NCI-H226 (cell line): ENCODE measurements at regions not wholly inside any gene's neighbourhood (a gene's known extent, or its start where the extent isn't known, plus 50 kb on each side); places are given as distances from the start of the nearest gene placed in this dataset.
"Not testable (repeated sequence)": the region's sequence is repeated elsewhere in the genome, so short reads cannot be mapped to it uniquely, and the experiment has no call there.

Experiments
- DNase-seq: peaks from one replicate; pipeline ENCODE4 v3.0.0-alpha.2; 2015

DNA sequence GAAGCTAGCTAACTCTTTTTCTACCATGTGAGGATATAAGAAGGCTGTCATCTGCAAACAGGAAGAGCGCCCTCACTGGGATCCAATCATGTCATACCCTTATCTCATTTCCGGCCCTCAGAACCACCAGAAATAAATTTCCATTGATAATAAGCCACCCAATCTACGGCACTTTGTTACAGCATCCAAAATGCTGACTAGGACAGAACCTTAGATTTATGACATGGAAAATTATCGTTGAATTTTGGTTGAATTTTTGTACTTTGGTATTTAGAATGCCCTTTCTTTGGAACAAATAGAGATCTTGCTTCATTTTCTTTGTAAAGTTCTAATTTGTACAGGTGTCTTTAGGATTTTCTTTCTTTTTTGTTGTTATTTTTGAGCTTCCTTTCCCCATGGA is 53.3 kb upstream of the CYLC2 start:
- no peak for DNase-seq

DNA sequence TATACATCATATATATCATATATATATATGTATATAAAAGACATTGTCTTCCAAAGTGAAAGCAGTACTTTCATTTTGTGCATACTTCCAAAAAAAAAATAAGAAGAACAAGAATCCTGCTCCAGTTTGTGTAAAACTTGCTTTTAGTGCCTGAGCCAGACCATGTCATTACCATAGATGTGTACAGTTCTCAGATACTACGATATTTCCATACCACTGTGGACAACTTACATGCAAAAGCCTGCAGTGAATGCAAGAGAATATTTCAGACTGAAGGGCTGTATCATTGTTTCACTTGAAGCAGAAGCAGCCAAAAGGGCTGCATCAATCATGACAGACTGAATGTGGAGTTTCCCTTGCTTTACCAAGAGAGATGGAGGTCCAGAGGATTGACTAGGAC is 72.6 kb upstream of the CYLC2 start:
- no peak for DNase-seq

DNA sequence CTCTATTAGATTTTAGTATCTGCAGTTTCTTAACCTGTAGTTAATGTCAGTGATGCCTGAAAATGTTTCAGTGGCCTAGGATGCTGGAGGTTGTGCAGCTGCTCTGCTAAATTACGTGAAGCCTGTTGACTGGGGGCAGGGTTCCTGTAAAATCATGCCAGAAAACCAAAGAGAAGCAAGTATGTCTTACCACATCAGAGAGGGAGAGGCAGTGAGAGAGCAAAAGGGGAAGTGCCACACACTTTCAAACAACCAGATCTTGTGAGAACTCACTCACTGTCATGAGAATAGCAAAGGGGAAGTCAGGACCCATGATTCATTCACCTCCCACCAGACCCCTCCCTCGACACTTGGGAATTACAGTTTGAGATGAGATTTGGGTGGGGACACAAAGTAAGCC is 83.9 kb upstream of the CYLC2 start:
- DNase-seq: no peak

DNA sequence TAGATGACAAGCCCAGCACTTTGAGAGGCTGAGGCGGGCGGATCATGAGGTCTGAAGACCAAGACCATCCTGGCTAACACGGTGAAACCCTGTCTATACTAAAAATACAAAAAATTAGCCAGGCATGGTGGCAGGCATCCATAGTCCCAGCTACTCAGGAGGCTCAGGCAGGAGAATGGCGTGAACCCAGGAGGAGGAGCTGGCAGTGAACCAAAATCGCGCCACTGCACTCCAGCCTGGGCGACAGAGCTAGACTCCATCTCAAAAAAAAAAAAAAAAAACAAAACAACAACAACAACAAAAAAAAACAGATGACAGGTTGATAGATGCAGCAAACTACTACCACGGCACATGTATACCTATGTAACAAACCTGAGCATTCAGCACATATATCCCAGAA is 89.3 kb upstream of the CYLC2 start:
- not testable (repeated sequence) for DNase-seq

DNA sequence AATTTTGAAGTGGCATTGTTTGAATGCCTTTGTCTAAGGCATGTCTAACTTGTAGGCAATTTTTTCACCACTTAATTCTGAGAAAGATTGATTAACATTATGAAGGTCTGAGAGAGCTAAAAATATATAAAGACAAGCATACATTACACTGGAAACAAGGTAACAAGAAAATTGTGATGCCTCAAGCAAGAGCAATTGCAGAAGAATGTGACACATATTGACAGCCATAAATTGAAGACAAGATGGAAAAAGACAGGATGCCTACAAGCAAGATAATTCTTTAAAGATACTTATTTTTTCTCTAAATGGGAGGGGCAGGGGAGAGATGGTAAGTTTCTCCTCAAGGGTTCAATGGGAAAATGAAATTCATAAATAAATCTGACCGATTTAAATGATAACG is 103.1 kb upstream of the CYLC2 start:
- DNase-seq: no peak

DNA sequence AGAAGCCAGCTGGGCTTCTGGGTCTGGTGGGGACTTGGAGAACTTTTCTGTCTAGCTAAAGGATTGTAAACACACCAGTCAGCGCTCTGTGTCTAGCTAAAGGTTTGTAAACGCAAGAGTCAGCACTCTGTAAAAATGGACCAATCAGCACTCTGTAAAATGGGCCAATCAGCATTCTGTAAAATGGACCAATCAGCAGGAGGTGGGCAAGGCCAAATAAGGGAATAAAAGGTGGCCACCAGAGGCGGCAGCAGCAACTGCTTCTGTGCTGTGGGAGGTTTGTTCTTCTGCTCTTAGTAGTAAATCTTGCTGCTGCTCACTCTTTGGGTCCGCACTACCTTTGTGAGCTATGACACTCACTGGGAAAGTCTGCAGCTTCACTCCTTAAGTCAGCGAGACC is 106.4 kb upstream of the CYLC2 start:
- DNase-seq: not testable (repeated sequence)

DNA sequence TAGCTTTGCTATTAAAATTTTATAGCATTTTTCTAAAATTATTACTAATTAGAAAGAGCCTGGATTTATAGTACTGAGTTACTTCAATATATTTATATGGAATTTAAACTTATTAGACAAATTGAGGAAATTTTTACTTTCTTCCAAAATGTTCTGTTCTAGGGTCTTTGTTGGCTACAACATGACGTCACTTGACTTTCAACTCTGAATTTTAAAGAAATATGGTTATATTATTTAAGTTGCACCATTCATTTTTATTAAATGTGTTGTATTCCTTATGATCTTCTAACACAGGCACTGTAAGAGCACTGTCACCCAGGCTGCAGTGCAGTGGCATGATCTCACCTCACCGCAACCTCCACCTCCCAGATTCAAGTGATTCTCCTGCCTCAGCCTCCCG is 119.4 kb upstream of the CYLC2 start:
- DNase-seq: no peak

DNA sequence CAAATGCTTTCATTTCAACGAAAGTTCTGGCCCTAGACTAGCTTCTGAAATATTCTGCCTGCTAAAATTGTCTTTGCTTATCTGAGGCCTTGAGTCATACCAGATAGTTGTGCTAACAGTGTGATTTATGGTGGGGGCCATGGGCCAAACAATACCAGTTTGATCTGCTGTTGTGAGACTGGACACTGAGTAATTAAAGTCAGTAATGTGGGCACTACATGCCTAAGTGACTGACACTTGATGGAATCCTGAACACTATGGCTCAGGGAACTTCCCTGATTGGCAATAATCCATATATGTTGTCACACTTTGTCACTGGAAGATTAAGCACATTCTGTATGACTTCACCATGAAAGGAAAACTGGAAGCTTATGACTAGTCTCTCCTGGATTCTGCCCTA is 127.6 kb upstream of the CYLC2 start:
- DNase-seq: peak; percentile 21

DNA sequence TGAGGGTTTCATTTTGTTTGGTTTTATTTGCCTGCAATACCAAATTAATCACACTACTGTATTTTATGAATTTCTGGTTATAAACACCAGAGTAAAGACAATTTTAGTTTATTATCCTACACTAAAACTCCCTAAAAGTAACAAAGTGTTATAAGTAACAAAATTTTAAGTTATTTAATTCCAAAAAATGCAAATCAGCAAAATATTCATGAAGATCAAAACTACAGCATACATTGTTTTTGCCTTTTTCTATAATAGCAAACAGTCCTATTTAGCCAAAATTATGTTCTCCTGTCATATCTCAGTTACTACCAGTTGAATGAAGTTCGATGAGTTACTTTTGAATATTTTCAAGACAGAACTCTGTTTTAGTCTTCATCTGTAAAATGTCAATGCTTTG is 132.7 kb upstream of the CYLC2 start:
- DNase-seq: no peak

DNA sequence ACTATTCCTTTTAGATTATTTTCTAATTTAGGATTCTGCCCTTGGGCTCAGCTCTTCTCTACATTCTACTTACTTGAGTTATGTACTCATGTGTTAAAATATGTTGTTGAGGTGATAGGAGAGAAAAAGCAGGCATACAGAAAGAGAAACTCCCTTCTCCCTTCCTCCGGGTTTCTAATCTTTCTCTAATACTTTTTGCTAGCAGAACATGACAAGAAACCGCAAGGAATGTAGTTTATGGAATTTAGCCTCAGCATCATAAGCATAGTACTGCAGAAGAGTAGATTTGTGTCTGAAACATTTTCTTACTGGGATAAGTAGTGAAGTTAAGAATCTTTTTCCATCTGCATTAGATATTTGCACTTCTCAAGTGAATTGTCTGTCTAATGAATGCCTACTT is 139.5 kb upstream of the CYLC2 start:
- no peak for DNase-seq

DNA sequence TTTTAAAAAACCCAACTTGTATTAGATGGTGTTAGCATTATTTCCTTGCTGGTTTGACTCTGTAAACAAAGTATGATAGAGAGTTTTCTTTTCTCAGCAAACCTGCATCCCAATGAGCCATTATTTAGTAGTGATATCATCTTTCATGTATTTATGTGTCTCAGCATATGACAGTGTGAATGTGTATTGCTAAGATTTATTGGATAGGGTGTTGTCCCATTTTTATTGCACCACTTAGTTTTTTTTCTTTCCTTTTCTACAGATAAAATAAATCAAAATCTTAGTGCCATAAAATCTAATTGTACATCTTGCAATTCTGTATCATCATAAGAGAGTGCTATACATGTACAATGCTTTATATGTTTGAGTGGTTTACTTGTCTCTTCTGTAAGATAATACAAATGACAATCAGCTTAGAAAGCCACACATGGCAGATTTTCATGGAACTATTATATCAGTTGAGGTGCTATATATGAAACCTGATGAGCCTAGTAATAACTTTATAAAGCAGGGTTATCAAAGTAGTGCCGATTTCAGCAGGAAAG is 149.2 kb upstream of the CYLC2 start:
- DNase-seq: no peak

DNA sequence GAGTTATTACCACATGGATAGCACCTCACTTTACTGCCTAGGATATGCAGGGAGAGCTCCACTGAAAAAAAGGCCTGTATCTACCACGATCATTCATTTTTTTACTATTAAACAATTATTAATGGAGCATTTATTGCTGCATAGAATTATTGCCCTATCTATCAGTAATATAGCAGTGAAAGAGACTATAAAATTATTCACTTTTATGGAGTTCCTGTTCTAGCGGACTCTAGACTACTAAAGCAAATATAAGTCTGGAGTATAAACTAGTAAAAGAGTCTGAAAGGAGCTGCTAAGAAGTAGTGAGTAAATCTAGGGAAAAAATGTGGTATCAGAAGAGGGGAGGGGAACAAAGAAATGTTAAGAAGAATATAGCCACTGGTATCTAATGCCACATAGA is 150.4 kb upstream of the CYLC2 start:
- DNase-seq: no peak

DNA sequence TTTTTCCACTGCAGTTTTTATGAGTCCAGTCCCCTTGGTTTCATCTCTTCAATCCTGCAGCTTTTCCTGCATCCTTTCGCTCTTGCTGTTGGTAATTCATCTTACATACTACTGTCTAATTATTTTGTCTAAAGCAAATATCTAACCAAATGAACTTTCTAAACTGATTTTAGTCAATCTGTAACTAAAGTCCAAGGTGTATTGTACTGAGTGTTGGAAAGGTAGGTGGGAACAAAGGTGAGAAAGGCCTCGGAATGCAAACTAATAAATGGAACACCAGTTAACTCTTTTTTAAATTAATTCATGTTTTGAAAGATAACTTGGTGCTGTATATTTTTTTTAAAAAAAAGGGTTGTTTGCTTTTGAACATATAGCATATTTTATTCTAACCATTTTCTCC is 152.7 kb upstream of the CYLC2 start:
- DNase-seq: no peak

DNA sequence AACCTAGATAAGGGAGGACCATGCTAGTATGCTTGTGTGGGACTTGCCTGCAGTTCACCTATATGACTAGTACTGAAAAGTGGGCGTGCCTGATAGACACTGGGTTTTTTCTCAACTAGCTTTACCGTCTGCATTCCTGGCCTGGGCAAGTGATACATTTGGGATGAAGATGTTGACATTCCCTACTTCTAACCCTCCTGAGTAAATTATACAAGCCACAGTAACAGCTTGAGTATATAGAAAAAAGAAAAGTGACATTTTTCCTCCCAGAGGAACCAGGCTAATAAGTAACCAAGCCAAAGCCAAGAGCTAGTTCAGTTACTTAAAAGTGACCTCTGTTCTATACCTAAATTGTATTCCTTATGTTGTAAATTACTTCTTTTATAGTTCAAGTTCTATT is 153.8 kb upstream of the CYLC2 start:
- DNase-seq: no peak

DNA sequence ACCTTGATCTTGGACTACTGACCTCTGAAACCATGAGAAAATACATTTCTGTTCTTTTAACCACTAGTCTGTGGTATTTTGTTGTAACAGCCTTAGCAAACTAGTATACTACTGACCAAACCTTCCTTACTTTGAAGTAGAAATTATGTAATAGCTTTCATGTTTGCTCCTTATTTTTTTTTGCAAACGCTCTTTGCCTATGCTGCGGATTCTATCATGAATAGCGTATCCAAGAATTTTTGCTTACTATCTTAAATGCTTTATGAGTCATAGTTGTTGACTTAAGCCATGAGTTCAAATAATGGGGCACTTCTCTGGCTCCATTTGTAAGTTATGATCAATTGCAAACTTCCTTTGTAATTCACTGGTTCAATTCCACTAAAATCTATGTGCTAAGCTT is 154.8 kb upstream of the CYLC2 start:
- no peak for DNase-seq

DNA sequence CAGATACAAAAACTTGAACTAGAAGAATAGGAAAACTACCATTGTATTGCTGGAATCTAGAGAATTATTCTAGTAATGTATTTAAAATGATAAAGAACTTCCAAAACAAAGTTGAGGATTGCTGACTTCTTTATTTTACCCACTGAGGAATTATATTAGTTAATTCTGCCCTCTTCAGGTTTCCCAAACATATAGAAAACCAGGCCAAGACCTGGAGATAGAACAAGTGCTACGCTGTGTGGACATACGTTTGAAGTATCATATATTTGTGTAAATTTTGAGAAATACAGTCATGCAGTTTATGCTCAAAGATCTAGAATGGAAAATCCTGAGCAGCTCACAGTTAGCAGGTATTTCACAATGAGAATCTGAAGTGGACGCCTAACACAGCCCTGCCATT is 162.3 kb upstream of the CYLC2 start:
- no peak for DNase-seq

DNA sequence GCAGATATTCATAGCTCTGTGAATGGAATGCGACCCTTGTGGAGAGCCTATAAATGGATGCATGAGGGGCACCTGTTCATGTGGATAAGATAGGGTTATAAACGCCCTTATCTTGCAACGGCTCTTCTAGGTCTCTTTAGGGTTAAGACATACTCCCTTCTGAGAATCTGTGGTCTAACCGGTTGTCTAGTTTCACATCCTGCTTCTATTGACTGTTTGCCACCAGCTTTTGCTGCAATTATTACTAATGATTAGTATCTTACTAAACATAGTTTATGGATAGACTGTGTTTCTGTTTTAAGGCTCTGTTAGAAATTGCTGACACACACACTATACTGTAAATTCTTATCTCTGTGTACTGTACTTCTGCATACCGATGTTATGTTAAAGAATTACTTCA is 198.9 kb upstream of the CYLC2 start:
- no peak for DNase-seq

DNA sequence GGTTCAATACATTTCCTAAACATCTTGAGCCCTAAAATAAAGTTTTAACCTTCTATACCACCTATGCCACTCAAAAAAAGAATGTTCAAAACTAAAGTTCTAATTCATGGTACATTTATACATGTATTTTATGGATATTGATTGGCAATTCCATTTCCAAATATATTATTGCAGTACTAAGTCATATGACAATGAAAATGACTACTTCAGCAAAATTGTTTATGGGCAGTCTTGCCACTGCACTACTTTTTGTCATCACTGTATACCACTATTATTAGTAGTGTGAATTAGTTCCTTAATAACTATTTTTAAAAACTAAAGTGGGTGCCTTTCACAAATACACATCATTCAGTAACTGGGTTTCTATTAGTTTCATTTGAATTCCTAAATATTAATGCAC is 199.6 kb upstream of the CYLC2 start:
- no peak for DNase-seq

DNA sequence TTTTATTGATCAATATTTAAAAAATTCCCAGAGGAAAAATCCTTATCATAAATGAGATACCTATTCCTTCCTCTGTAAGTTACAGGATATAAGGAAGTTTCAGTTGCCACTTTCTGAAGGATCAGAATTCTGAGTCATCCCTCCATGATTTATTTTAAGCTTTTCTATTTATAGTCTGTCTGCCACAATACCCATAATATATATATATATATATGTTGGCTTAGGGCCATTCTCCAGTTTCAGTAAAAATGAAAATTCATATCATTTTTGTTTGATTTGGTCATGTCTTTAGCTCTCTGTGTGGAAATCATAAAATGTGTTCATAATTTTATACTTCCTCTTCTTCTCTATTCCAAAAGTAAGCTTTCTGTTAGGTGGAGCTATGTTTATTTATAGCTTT is 215.8 kb upstream of the CYLC2 start:
- no peak for DNase-seq

DNA sequence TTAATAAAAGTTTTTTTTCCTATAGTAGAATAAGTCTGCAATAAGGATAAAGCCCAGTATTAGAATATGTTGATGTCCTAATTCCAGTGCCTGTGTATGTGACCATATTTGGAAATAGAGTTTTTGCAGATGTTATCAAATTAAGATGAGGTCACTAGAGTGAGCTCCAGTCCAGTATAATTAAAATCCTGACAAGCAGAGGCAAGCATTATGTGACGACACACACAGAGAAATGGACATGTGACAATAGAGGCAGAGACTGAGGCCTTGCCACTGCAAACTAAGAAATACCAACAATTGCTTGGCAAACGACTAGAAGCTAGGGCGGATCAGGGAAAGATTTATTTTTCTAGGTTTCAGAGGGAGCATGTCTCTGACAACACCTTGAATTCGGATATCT is 216.4 kb upstream of the CYLC2 start:
- DNase-seq: no peak

DNA sequence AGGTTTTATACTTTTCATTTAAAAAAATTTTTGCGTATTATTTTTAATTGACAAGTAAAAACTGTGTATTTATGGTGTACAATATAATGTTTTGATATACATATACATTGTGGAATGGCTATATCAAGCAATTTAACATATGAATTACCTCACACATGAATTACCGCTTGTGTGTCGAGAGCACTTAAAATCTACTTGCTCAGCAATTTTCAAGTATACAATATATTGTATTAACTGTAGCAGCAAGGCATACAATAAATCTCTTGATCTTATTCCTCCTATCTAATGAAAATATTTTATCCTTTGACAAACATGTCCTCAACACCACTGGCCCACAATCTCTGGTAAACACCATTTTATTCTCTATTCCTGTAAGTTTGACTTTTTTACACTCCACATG is 224.4 kb upstream of the CYLC2 start:
- DNase-seq: no peak

DNA sequence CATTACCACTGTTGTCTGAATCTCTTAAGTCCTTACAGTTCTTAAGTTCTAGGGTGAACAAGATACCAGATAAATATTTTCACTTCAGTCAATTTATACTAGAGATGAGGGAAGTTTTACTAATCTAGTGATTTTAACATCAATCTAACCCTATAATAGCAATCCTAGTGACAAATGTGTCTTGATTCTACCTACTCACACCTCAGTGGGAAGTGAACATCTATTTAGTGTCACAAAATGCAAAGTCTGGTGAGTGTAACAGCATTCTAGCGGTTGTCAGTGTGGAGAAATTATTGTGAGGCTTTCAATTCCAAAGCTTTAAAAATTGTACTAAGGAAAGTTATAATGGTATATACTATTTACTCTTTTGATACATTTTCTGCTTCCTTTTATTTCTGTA is 225.8 kb upstream of the CYLC2 start:
- DNase-seq: no peak

DNA sequence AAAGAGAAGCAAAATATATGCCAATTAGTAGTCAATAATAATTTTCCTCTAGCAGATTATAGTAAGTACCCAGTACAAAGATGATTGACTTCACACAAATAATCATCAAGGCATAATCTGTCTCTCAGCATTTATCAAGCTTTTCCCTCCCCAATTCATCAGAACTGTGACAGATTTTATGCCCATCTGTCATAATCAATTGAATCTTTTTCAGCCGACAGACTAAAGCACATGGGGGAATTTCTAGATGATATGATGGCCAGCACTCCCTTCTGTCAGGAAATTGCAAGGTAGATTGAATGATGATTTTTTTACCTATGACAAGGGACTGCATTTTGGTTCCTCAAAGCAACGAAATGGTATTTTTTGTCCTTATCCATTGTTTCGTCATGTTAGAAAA is 227.1 kb upstream of the CYLC2 start:
- no peak for DNase-seq

DNA sequence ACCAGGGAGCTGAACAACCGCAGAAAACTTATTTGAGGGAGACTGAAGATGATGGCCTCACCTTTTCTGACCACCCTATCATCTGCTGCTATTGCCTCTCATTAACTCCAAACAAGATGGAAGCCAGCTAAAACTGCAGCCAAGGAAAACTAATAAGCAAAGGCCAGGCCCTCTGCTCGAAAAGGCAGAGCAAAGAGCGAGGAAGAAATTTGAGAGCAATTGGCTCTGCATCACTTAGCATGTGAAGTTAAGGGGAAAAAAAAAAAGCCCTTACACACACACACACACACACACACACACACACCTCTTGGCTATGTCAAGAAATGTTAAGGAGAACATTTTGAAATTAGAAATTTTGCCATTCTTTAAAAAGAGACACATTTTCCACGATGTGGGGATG is 228.1 kb upstream of the CYLC2 start:
- DNase-seq: no peak

DNA sequence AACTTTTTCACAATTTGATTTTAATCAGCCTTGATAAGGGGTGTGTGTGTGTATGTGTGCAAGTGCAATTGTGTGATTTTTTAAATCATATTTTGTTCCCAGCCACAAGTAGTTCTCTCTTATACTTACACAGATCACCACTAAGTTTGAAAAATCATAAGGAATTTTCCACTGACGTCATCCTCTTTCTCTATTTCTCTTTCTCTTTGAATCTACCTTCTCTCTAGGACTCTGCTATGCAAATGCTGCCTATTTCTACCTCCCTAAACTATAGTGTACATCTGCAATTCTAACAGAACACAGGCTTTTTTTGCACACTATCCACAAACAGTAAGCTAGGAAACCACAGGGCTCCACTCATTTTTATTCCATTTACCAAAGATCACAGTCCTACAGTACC is 254.6 kb upstream of the CYLC2 start:
- DNase-seq: no peak

DNA sequence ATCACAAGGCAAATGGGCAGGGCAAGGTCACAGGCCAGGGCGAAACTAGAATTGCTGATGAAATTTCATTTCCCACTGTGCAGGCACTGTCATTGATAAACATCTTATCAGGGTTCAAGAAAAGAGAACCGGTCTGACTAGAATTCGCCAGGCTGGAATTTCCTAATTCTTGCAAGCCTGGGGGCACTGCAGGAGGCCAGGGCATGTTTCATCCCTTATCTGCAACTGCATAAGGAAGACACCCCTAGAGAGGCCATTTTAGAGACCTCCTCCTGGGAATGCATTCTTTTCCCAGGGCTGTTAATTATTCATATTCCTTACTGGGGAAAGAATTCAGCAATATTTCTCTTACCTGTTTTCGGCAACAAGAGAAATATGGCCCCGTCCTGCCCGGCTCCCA is 266.2 kb upstream of the CYLC2 start:
- no peak for DNase-seq
